Activated CD8-positive, alpha-beta memory T cell treated with anti-CD3 and anti-CD28 coated beads for 36 hours (primary cell): ENCODE measurements at regions not wholly inside any gene's neighbourhood (a gene's known extent, or its start where the extent isn't known, plus 50 kb on each side); places are given as distances from the start of the nearest gene placed in this dataset.

Source experiments
- CTCF ChIA-PET: fragments of 350-600 bp; sonication (Branson Sonifier 250); formaldehyde crosslinking; loops from one replicate; lab custom pipeline; 2021; ENCODE audit warnings: antibody characterized with exemption; lab: Charles Lee
- POLR2A ChIA-PET: fragments of 350-600 bp; sonication (Branson Sonifier 250); formaldehyde crosslinking; loops from one replicate; lab custom pipeline; 2021; ENCODE audit warnings: antibody characterized with exemption; lab: Charles Lee

- ChIA-PET POLR2A (no interaction called here), CTCF (no interaction called here)
Observed at GRCh38 chr5:4447657-4448056, 692.5 kb upstream of the ADAMTS16 start.

DNA sequence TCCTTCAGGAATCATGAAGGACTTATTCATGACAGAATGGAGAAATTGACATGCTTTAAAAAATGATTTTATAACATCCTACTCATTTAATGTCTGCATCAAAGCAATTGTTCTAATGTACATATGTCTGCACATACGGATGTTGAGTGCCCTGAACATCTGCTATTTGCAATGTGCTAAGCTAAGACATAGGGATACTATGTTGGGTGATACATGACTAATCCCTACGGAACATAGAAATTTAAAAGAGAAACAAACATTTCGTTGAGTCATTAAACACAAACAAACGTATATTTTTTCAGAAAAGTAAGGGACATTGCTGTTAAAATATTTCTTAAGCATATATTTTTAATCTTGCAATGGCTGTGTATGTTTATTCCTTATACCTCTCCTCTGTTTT is 686.5 kb upstream of the ADAMTS16 start:
- ChIA-PET CTCF (no interaction called here), POLR2A (no interaction called here)

DNA sequence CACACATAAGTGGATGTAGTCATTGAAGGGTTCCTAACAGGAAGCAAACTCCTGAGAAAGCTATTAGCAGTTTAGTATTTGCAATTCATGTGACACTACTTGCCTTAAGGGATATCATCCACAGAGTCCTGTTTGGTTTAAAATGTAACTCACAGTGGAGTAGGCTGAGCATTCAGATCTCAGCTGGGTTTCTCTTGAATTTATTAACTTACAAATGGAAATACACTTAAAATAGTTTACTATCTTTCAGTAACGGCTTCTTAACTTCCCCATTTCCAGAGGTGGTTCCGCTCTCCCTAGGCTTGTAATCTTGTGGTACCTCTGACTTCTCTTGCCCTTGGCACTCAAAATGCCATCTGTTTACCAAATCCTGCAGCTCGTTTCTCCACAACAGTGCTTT is 660.7 kb upstream of the ADAMTS16 start:
- ChIA-PET POLR2A (no interaction called here), CTCF (no interaction called here)

- CTCF ChIA-PET = no interaction called here
Observed at GRCh38 chr5:4480528-4481349, 659.4 kb upstream of the ADAMTS16 start.

DNA sequence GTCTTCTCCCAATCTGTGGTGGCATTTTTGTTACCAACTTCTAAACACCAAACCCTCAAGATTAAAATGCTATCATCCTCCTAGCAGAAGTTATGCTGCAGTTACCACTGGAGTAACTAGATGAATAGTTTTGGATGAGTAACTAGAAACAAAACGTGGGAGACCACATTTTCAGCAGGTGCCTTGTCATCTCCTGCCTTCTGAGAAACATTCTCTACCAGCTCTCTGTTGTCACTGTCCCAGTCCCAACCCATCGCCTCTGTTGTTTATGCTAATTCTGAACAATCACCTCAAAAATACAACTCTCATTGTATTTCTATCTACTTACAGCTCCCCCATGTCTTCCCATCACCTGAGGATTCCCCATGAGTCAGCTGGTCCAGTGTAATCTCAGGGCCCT is 652.5 kb upstream of the ADAMTS16 start:
- ChIA-PET CTCF (no interaction called here), POLR2A (no interaction called here)

More at GRCh38 chr5:4480528-4481349, 659.4 kb upstream of the ADAMTS16 start:
- POLR2A ChIA-PET = no interaction called here

GRCh38 chr5:4511996-4512656 is 628.0 kb upstream of the ADAMTS16 start:
- CTCF ChIA-PET = no interaction called here
- POLR2A ChIA-PET = no interaction called here

GRCh38 chr5:4513381-4513780 is 626.7 kb upstream of the ADAMTS16 start:
- CTCF ChIA-PET = no interaction called here
- POLR2A ChIA-PET = no interaction called here

DNA sequence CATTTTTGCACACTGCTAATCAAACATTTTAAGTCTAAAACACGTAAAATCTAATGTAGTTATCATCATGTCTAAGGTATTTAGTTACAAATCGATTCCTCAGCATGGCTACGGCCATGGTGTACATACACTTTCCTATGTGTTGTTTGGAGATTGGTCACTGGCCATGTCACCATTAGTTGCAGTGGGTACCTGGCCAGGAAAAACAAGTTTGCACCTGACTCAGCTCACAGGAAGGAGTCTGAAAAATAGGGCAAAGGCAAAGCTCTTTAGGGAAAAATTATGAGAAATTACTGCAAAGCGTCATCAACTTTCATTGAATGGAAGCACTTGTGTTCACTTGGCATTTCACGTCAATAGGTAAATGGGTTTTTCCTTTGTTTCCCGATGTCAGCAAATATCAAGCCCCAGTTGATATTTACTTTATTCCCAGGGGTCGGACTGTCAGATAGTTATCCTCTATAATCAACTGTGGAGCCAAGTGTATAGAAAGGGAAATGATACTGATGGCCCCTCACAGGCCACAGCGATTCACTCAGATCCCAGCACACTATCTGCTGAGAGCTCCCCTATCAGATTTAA is 626.0 kb upstream of the ADAMTS16 start:
- CTCF ChIA-PET = no interaction called here
- POLR2A ChIA-PET = no interaction called here

- CTCF ChIA-PET = no interaction called here
- POLR2A ChIA-PET = no interaction called here
Observed at GRCh38 chr5:4518903-4519672, 621.0 kb upstream of the ADAMTS16 start.

GRCh38 chr5:4520559-4520958 is 619.6 kb upstream of the ADAMTS16 start:
- POLR2A ChIA-PET = no interaction called here
- CTCF ChIA-PET = no interaction called here

GRCh38 chr5:4523038-4523437 is 617.1 kb upstream of the ADAMTS16 start:
- ChIA-PET CTCF (no interaction called here), POLR2A (no interaction called here)

GRCh38 chr5:4531756-4532704 is 608.1 kb upstream of the ADAMTS16 start:
- POLR2A ChIA-PET = no interaction called here
- CTCF ChIA-PET = no interaction called here

DNA sequence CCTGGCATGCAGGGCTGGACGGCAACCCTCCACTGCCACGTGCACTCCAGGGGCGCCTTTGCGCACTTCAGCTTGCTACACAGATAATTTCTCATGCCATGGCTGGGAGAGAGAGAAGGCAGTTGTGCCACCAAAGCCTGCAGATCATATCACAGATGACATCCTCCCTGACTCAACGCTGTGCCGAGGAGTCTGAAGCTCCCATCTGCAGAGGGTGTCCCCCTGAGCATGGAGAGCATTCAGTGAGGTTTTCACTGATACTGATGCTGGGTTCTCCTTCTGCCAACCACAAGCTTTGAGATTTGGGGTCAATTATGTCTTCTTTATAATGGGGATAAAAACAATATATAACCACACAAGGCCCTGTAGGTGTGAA is 607.4 kb upstream of the ADAMTS16 start:
- ChIA-PET CTCF (no interaction called here), POLR2A (no interaction called here)

DNA sequence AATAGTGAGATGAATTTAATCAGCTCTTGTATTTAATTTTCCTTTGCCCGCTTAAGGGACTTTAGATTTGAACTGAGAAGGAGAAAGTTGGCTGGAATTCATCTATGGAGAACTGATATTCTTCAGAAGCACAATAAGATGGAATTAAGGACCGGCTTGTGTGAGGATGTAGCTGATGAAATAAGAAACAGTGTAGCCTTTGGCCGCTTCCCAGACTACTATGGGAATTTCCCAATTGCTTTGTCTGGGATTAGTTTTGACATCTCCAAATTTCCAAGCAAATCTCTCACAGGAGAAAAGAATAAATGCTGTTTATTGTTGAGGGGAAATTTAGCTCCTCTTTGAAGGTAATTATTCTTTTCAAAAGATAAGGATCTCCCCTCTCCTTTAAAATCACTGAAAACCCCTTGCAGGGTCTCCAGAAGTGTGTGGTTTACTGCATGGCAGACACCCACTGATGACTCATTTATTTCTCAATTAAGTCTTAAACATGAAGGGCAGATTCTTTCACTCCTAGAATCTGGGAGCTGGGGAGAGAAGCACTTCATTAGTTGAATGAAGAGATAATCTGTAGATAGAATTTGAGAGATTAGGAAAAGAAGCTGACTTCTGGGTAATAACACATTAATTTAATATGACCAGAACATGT is 606.5 kb upstream of the ADAMTS16 start:
- CTCF ChIA-PET = no interaction called here
- POLR2A ChIA-PET = no interaction called here

- ChIA-PET POLR2A (no interaction called here), CTCF (no interaction called here)
Observed at GRCh38 chr5:4537489-4537888, 602.6 kb upstream of the ADAMTS16 start.

DNA sequence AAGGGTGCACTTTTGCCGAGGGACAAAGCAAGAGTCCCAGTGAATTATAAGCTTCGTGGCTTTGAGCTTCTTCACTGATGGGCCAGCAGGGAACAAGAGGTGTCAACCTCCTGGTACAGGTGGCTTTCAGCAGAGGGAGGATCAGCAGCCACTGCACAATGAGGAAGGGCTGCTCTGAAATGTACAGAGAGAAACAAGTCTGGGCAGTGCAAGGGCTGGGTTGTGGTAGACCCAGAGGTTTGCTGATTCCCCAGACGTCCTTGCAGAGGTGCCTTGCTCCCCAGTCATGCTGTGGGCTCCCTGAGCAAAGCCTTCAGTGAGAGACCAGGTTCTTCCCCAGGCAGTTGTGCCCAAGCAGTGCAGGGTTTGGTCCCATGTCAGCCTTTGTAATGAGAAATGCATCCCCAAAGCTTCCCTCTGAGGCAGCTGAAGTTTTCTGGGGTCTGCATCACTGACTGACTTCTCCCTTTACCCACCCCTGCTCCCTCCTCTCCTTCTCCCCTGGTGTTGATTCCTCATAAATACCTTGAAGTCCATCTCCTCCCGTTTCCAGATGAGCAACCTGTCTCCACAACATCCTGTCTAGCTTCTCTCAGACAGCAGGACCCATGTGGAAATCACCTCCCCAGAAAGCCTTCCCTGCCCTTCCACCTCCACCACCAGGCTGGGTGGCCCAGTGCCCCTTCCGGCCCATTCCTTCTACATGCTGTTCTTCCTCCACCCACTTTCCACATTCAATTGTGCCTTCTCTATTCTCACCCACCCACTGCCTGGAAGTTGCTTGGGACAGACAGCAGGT is 599.6 kb upstream of the ADAMTS16 start:
- ChIA-PET POLR2A (no interaction called here), CTCF (no interaction called here)

DNA sequence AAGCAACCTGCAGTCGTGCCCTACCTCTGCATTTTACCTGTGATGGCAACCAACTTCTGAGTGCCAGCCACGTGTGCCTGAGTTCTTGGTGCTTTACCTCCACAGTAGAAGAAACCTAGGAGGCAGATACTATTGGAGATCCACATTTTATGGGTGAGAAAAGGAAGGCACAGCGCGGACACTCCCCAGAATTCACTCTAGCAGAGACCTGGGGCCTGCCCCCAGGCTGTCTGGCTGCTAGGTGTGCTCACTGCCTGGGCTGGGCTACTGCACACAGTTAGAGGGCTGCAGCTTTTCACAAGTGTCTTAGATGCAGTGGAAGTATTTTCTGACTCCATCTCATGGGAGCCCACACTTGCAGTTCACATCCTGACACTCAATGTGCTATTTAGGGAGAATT is 598.8 kb upstream of the ADAMTS16 start:
- POLR2A ChIA-PET = no interaction called here
- CTCF ChIA-PET = no interaction called here
